WERI-Rb-1 (cell line): ENCODE measurements at regions not wholly inside any gene's neighbourhood (a gene's known extent, or its start where the extent isn't known, plus 50 kb on each side); places are given as distances from the start of the nearest gene placed in this dataset.

Experiments used
- DNase-seq: peaks from one replicate; pipeline ENCODE4 v3.0.0-alpha.2; 2020
- H3K27ac ChIP-seq: fragments of 250-450 bp; sonication (Bioruptor Pico); 2 replicates; pipeline ENCODE4 v1.5.1; 2020; ENCODE audit warnings: mild to moderate bottlenecking, moderate library complexity
- H3K27me3 ChIP-seq: fragments of 250-450 bp; sonication (Bioruptor Pico); 2 replicates; pipeline ENCODE4 v1.5.1; 2021; ENCODE audit warnings: mild to moderate bottlenecking, low read depth, moderate library complexity; ENCODE audit not compliant: insufficient read depth, severe bottlenecking
- H3K36me3 ChIP-seq: fragments of 250-450 bp; sonication (Bioruptor Pico); 2 replicates; pipeline ENCODE4 v1.5.1; 2020; ENCODE audit warnings: mild to moderate bottlenecking, moderate library complexity
- H3K4me3 ChIP-seq: 2 replicates; pipeline ENCODE4 v1.5.1; 2011; ENCODE audit warnings: low read depth, mild to moderate bottlenecking, control low read depth, low read length
- H3K9me3 ChIP-seq: fragments of 250-450 bp; sonication (Bioruptor Pico); 2 replicates; pipeline ENCODE4 v1.5.1; 2021; ENCODE audit warnings: mild to moderate bottlenecking, moderate library complexity; ENCODE audit not compliant: severe bottlenecking
- TF ChIP-seq, protein P1 (sequence below): IDR thresholded peaks from 2 replicates; pipeline ENCODE4 v1.5.1; 2011; ENCODE audit warnings: low read depth, mild to moderate bottlenecking, control low read depth, inconsistent platforms, low read length

DNA sequence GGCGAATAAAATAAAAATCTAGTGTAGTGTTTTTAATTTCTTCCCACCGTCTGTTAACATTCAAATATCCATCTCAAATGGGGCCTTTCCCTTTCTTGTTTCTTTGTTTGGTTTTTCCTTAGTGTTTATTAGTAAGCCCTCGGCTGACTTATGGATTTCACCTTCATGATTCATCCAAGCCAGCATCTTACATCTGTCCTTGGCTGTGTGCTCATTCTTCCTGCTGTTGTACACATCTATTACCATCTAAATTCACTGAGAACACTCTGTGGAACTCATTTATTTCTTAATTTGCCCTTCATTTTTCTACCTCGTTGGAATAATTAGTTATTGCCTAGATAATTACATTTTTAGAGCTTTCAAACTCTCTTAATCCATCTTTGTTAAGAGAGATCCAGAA, 84.9 kb downstream of the SPCS3 start:
- no peak for DNase-seq
- TF ChIP-seq, protein P1, sequence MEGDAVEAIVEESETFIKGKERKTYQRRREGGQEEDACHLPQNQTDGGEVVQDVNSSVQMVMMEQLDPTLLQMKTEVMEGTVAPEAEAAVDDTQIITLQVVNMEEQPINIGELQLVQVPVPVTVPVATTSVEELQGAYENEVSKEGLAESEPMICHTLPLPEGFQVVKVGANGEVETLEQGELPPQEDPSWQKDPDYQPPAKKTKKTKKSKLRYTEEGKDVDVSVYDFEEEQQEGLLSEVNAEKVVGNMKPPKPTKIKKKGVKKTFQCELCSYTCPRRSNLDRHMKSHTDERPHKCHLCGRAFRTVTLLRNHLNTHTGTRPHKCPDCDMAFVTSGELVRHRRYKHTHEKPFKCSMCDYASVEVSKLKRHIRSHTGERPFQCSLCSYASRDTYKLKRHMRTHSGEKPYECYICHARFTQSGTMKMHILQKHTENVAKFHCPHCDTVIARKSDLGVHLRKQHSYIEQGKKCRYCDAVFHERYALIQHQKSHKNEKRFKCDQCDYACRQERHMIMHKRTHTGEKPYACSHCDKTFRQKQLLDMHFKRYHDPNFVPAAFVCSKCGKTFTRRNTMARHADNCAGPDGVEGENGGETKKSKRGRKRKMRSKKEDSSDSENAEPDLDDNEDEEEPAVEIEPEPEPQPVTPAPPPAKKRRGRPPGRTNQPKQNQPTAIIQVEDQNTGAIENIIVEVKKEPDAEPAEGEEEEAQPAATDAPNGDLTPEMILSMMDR, result no peak
- H3K4me3 ChIP-seq, result no peak overlapping the region
- no peaks in the 10 kb centered on the region for H3K36me3 ChIP-seq
- no peaks in the 10 kb centered on the region for H3K27me3 ChIP-seq
- peak overlapping the region; percentile 12; the same call in 1 of the 2 replicates for H3K27ac ChIP-seq
- H3K9me3 ChIP-seq, result no peaks in the 10 kb centered on the region

DNA sequence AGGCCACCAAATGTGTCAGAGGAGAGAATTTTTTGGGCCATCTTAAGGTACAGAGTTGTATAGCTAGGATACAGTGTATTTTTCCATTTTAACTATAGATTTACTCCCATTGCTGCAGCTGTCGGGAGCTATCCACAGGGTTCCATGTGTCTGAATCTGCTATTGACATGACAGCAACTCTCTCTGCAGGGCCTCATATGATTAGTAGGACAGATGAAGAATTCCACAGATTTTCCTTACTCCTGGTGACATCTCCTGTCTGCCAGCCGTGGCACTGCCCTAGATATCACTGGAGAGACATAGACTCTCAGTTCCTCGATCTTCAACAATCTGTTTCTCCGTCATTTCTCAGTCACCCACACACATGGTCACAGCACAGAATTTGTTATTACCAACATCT, 86.5 kb downstream of the SPCS3 start:
- TF ChIP-seq, protein P1, result no peak
- Histone ChIP-seq H3K36me3 (no peaks in the 10 kb centered on the region), H3K9me3 (no peaks in the 10 kb centered on the region), H3K27ac (no peak overlapping the region), H3K4me3 (no peak overlapping the region), H3K27me3 (no peaks in the 10 kb centered on the region)
- DNase-seq, result no peak

DNA sequence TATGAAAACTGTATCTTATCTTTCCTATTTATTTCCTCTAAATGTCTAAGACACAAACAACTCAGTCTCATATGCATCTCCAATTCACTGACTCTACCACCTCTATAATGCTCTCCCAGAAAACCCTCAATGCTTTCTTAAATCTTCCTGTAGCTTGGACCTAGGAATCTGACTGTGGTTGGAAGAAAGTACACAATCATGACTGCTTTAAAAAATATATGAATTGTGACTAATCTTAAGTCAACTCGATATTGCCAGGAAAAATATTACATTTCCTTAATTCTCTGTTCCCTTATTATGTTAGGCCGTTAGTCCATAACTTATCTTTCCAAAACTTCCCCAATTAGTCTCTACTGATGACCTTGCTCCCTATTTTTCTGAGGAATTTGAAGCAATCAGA, 87.0 kb downstream of the SPCS3 start:
- no peaks in the 10 kb centered on the region for H3K9me3 ChIP-seq
- H3K36me3 ChIP-seq, result no peaks in the 10 kb centered on the region
- TF ChIP-seq, protein P1, result no peak
- H3K27ac ChIP-seq, result no peak overlapping the region
- H3K4me3 ChIP-seq, result no peak overlapping the region
- DNase-seq, result no peak
- no peaks in the 10 kb centered on the region for H3K27me3 ChIP-seq

DNA sequence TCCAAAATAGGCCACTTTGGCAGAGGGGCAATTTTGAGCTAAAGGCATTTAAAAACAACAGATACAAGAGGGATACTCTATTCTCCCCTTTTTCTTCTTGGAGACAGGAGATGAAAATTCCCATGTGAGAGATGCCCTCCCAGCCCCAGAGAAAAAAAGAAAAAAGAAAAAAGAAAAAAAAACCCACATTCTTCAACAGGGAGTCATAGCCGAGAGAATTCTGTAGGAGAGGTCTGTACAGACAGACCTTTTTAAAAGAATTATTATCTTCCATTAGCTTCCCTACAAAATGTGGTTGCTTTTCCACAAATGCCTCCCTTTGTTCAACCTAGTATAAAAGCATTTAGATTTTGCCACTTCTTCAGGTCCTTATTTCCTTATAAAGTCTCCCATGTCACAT, 89.9 kb downstream of the SPCS3 start:
- DNase-seq, result no peak
- Histone ChIP-seq H3K4me3 (no peak overlapping the region), H3K27me3 (no peaks in the 10 kb centered on the region), H3K36me3 (no peaks in the 10 kb centered on the region), H3K27ac (no peak overlapping the region), H3K9me3 (no peaks in the 10 kb centered on the region)
- TF ChIP-seq, protein P1, result no peak

DNA sequence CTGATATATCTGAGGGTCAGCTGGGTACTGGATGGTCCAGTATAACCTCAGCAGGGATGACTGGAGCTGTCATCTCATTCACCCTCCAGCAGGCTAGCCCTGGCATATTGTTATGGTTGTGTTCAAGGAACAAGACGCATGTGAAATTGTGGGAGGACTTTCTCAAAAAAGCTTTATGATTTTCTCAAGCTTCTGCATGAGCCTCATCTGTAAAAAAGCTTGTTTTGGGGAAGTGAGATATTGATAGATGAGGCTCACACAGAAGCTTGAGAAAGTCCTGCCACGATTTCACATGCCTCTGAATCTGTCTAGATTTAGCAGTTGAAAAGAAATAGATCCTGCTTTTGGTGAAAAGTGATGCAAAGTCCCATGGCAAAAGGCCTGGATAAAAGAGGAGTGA, 93.4 kb downstream of the SPCS3 start:
- Histone ChIP-seq H3K4me3 (no peak overlapping the region), H3K9me3 (no peaks in the 10 kb centered on the region), H3K27me3 (no peaks in the 10 kb centered on the region), H3K27ac (no peak overlapping the region), H3K36me3 (no peaks in the 10 kb centered on the region)
- no peak for DNase-seq
- TF ChIP-seq, protein P1, result no peak

DNA sequence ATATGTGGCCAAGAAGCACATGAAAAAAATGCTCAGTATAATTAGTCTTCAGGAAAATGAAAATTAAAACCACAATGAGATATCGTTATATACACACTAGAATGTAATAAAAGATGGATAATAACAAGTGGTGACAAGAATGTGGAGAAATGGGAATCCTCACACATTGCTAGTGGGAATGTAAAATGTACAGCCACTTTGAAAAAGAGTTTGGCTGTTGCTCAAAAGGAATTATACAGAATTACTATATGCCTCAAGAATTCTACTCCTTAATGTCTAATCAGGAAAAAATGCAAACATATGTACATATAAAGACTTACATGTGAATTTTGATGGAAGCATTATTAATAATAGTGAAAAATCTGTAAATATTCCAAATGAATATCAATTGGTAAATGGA, 102.2 kb downstream of the SPCS3 start:
- Histone ChIP-seq H3K9me3 (no peaks in the 10 kb centered on the region), H3K27me3 (no peaks in the 10 kb centered on the region), H3K27ac (no peak overlapping the region), H3K4me3 (no peak overlapping the region), H3K36me3 (no peaks in the 10 kb centered on the region)
- TF ChIP-seq, protein P1, result no peak
- no peak for DNase-seq
